Central memory CD8-positive, alpha-beta T cell (primary cell): ENCODE measurements at regions not wholly inside any gene's neighbourhood (a gene's known extent, or its start where the extent isn't known, plus 50 kb on each side); places are given as distances from the start of the nearest gene placed in this dataset.
"Not testable (repeated sequence)": the region's sequence is repeated elsewhere in the genome, so short reads cannot be mapped to it uniquely, and the experiment has no call there.

Experiments
- ATAC-seq: fragments of 150-1000 bp; cut with Tn5 transposase; replicated peaks from 2 replicates; pipeline ENCODE4 v1.10.0; 2022; ENCODE audit warnings: mild to moderate bottlenecking, moderate FRiP score, moderate number of reproducible peaks; ENCODE audit not compliant: poor library complexity, severe bottlenecking; ENCODE audit errors: extremely low read depth
- DNase-seq, 2 donors: peaks; one replicate each; pipeline ENCODE4 v3.0.0; 2021; ENCODE audit warnings: low spot score in 2 of 2
- H3K27ac Mint-ChIP-seq: one replicate; pipeline ENCODE4 v1.8.0; 2022; ENCODE audit warnings: low read depth, mild to moderate bottlenecking, moderate library complexity, mixed read lengths
- H3K27me3 Mint-ChIP-seq: one replicate; pipeline ENCODE4 v1.8.0; 2022; ENCODE audit warnings: mixed read lengths
- H3K36me3 Mint-ChIP-seq: one replicate; pipeline ENCODE4 v1.8.0; 2022; ENCODE audit warnings: mild to moderate bottlenecking, moderate library complexity, mixed read lengths; ENCODE audit not compliant: insufficient read depth
- H3K4me1 Mint-ChIP-seq: one replicate; pipeline ENCODE4 v1.8.0; 2022; ENCODE audit warnings: mixed read lengths
- H3K4me3 Mint-ChIP-seq: one replicate; pipeline ENCODE4 v1.8.0; 2022; ENCODE audit warnings: mild to moderate bottlenecking, moderate library complexity, mixed read lengths
- H3K9me3 Mint-ChIP-seq: one replicate; pipeline ENCODE4 v1.8.0; 2022; ENCODE audit warnings: mixed read lengths

DNA sequence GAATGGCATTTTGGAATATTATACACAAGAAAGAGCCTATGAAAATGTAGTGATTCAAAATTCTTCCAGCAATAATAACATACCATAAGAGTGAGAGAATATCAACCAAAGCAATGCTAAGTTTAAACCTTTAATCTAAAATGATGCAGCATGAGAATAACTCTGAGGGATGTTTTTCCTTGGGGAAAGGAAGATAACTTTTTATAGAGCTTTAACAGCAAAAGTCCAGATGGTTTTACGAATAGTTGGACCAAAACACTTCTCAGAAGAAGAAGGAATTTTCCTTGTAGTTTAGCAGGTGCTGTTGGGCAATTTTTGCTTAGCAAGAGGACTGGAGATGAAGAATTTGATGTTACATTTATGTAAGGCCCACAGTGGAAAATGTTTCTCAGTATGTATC lies 1503.2 kb downstream of the HACE1 start:
- no peak for ATAC-seq
- Mint-ChIP-seq H3K27ac (no peak overlapping the region), H3K4me3 (no peak overlapping the region), H3K9me3 (no peaks in the 10 kb centered on the region), H3K4me1 (no peaks in the 10 kb centered on the region), H3K36me3 (no peaks in the 10 kb centered on the region), H3K27me3 (no peaks in the 10 kb centered on the region)
- DNase-seq = no peak

DNA sequence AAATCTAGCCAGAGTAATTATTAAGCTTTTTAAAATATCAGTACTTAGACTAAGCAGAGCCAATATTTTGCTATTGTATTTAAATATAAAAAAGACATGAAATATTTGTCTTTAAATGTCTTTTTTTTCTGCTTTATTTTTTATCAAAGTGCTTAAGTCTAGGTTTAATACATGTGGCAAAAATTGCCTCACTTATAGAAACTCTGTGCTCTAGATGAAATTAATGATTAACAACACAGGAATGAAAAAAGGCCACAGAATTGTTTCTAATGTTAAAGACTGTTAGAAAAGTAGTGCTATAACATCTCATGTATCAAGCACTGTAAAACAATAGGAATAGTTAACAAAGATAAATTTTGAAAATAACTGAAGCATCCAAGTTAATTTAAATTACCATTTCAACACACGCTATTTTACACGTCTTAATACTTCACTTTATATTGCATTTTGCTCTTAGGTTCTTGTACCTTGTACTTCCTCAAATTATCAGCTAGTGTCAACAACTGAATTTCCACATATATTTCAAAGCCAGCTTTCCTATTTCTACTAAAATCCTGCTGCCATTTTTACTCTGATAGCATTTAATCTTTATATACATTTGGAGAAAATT lies 1515.1 kb downstream of the HACE1 start:
- H3K4me3 Mint-ChIP-seq = no peak overlapping the region
- H3K27ac Mint-ChIP-seq = no peak overlapping the region

GRCh38 chr6:103335412-103335811 lies 1524.3 kb downstream of the HACE1 start:
- DNase-seq (no peak), ATAC-seq (no peak)
- Mint-ChIP-seq H3K9me3 (peaks cover 6% of the 10 kb centered on the region), H3K27me3 (no peaks in the 10 kb centered on the region), H3K36me3 (no peaks in the 10 kb centered on the region), H3K27ac (no peak overlapping the region), H3K4me1 (no peaks in the 10 kb centered on the region), H3K4me3 (no peak overlapping the region)

More for the DNA sequence above, 1515.1 kb downstream of the HACE1 start:
- Mint-ChIP-seq H3K27me3 (no peaks in the 10 kb centered on the region), H3K4me1 (no peaks in the 10 kb centered on the region), H3K9me3 (peaks cover 11% of the 10 kb centered on the region), H3K36me3 (no peaks in the 10 kb centered on the region)
- no peak for ATAC-seq
- DNase-seq = no peak

- Mint-ChIP-seq H3K4me1 (no peaks in the 10 kb centered on the region), H3K36me3 (no peaks in the 10 kb centered on the region), H3K27me3 (no peaks in the 10 kb centered on the region), H3K9me3 (peaks cover 11% of the 10 kb centered on the region), H3K27ac (no peak overlapping the region), H3K4me3 (no peak overlapping the region)
- ATAC-seq = no peak
- DNase-seq = no peak
Measured at GRCh38 chr6:103326760-103327757, 1532.7 kb downstream of the HACE1 start.

DNA sequence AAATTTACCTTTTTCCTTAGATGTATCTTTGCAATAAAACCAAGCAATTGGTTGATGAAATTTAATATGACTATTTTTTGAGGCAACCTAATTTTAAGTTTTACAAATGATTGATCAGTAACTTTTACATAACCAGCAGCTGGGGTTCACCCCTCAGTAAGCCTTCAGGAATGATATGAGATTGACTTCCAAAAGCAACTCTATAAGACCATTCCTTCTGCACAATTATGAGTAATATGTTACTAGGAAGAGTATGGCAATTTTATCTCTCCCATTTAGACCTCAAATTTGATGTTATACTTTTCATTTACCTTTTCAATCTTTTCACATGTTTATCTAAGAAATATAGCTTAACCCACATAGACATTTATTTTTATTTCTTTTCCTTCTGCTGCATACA lies 1546.3 kb downstream of the HACE1 start:
- H3K36me3 Mint-ChIP-seq = no peaks in the 10 kb centered on the region
- H3K9me3 Mint-ChIP-seq = peaks cover 10% of the 10 kb centered on the region
- H3K4me3 Mint-ChIP-seq = no peak overlapping the region
- H3K27me3 Mint-ChIP-seq = no peaks in the 10 kb centered on the region
- no peak overlapping the region for H3K27ac Mint-ChIP-seq
- DNase-seq (no peak), ATAC-seq (no peak)
- no peaks in the 10 kb centered on the region for H3K4me1 Mint-ChIP-seq

DNA sequence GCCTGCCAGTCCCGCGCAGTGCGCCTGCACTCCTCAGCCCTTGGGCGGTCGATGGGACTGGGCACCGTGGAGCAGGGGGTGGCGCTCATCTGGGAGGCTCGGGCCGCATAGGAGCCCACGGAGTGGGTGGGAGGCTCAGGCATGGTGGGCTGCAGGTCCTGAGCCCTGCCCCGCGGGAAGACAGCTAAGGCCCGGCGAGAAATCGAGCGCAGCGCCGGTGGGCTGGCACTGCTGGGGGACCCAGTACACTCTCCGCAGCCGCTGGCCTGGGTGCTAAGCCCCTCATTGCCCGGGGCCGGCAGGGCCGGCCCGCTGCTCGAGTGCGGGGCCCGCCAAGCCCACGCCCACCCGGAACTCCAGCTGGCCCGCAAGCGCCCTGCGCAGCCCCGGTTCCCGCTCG lies 1565.3 kb downstream of the HACE1 start:
- DNase-seq, H3K27me3 Mint-ChIP-seq, H3K27ac Mint-ChIP-seq, H3K4me3 Mint-ChIP-seq, ATAC-seq, H3K36me3 Mint-ChIP-seq, H3K4me1 Mint-ChIP-seq: not testable (repeated sequence)
- peaks cover 15% of the 10 kb centered on the region for H3K9me3 Mint-ChIP-seq

- no peaks in the 10 kb centered on the region for H3K27me3 Mint-ChIP-seq
- ATAC-seq (no peak), DNase-seq (no peak)
- peaks cover 1% of the 10 kb centered on the region for H3K36me3 Mint-ChIP-seq
- no peaks in the 10 kb centered on the region for H3K4me1 Mint-ChIP-seq
- H3K9me3 Mint-ChIP-seq = no peaks in the 10 kb centered on the region
- no peak overlapping the region for H3K4me3 Mint-ChIP-seq
- H3K27ac Mint-ChIP-seq = no peak overlapping the region
Measured at GRCh38 chr6:103284835-103285234, 1574.9 kb downstream of the HACE1 start.

DNA sequence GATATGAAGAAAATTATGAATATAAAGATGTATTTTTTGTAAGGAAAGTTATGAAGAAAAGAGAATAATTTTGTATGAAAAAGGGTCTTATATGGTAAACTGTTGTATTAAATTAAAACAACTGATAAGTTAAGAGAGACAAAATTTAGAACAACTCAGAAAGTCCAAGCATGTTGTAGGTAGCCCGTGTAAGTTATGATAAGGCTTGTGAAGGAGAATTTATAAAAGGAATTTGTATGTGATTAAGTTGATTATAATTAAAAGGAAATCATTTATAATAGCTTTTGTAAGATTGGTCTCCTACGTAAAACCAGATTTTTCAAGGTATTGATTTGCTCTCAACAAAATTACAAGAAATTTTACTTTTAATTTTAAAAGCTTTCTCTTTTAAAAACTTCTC lies 1579.3 kb downstream of the HACE1 start:
- Mint-ChIP-seq H3K9me3 (no peaks in the 10 kb centered on the region), H3K4me1 (no peaks in the 10 kb centered on the region), H3K27ac (no peak overlapping the region), H3K36me3 (peaks cover 1% of the 10 kb centered on the region), H3K4me3 (no peak overlapping the region), H3K27me3 (no peaks in the 10 kb centered on the region)
- no peak for DNase-seq
- no peak for ATAC-seq

DNA sequence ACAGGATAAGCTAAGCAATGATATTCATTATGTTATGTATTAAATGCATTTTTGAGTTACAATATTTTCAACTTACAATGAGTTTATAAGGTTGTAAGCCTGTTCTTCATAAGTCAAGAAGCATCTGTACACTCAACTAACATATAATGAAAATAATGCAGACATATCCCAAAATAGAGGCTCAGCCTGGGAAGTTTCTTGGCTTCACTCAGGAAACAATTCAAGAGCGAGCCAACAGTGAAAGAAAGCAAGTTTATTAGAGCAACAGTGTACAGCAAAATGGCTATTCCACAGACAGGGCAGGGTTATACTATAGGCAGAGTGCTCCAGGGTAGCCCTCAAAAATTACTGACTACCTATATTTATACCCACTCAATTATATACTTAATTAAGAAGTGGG lies 1581.8 kb downstream of the HACE1 start:
- H3K36me3 Mint-ChIP-seq = peaks cover 1% of the 10 kb centered on the region
- ATAC-seq (no peak), DNase-seq (no peak)
- H3K4me3 Mint-ChIP-seq = no peak overlapping the region
- H3K27me3 Mint-ChIP-seq = no peaks in the 10 kb centered on the region
- no peaks in the 10 kb centered on the region for H3K9me3 Mint-ChIP-seq
- H3K4me1 Mint-ChIP-seq = no peaks in the 10 kb centered on the region
- no peak overlapping the region for H3K27ac Mint-ChIP-seq

DNA sequence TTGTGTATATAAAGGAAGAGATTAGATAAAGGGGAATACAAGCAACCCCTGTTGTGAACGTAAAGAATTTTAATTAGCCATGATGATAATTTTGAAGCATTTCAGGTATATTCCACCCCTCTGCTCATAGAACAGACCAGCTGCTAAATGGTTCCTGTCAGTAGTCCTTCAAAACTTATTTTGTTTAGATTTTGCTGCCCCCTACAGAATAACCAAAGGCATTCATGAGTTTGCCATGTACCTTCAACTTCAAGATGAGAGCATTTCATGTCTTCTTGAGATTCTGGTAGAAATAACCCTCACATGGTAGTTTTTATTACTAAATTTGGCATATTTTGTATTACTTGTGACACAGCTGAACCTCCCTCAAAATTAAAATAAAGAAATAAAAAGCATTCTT lies 1586.7 kb downstream of the HACE1 start:
- Mint-ChIP-seq H3K4me3 (no peak overlapping the region), H3K27me3 (no peaks in the 10 kb centered on the region), H3K4me1 (no peaks in the 10 kb centered on the region), H3K36me3 (no peaks in the 10 kb centered on the region), H3K9me3 (peaks cover 10% of the 10 kb centered on the region), H3K27ac (no peak overlapping the region)
- DNase-seq (no peak), ATAC-seq (no peak)

DNA sequence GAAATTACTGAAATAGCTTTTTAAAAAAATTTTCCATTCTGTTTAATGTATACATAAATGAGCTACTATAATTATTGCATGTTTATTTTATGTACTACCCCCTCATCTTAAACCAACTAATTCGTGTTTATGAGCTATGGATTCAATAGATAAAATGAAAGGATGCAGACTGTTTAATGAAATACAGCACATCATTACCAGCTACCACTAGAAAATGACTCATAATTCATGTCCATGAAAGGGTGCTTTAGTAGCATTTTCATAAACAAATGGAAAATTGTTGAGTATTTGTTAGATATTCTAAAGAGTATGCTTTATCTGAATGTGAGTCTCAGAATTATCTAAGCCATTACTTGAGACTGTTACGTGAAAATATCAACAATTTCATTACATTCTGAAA lies 1590.1 kb downstream of the HACE1 start:
- ATAC-seq = no peak
- H3K36me3 Mint-ChIP-seq = no peaks in the 10 kb centered on the region
- H3K27ac Mint-ChIP-seq = no peak overlapping the region
- H3K27me3 Mint-ChIP-seq = no peaks in the 10 kb centered on the region
- no peaks in the 10 kb centered on the region for H3K4me1 Mint-ChIP-seq
- peaks cover 19% of the 10 kb centered on the region for H3K9me3 Mint-ChIP-seq
- no peak for DNase-seq
- no peak overlapping the region for H3K4me3 Mint-ChIP-seq

DNA sequence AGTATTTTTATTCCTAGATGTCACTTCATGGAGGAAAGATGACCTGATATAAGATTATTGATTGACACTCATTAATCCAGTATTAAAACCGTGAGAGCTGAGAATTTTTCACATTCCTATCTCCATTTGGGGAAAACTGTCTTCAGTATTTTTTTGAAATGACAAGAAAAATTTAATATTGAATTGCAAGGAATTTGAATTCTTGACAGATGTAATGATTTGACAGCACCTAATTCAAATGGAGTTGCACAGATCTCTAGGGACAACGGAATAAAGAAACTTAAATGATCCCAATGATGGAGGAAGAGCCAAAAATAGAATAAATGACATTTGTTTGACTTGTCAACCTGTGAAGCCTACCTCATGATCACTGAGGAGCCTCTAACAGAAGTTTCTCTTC lies 1591.4 kb downstream of the HACE1 start:
- no peak for ATAC-seq
- DNase-seq = no peak
- no peaks in the 10 kb centered on the region for H3K27me3 Mint-ChIP-seq
- H3K4me3 Mint-ChIP-seq = no peak overlapping the region
- peaks cover 27% of the 10 kb centered on the region for H3K9me3 Mint-ChIP-seq
- H3K4me1 Mint-ChIP-seq = no peaks in the 10 kb centered on the region
- H3K36me3 Mint-ChIP-seq = no peaks in the 10 kb centered on the region
- no peak overlapping the region for H3K27ac Mint-ChIP-seq

GRCh38 chr6:103264020-103264419 lies 1595.7 kb downstream of the HACE1 start:
- peaks cover 33% of the 10 kb centered on the region for H3K9me3 Mint-ChIP-seq
- H3K27ac Mint-ChIP-seq = no peak overlapping the region
- peak; percentile 10 for ATAC-seq
- no peak for DNase-seq
- H3K27me3 Mint-ChIP-seq = no peaks in the 10 kb centered on the region
- H3K36me3 Mint-ChIP-seq = no peaks in the 10 kb centered on the region
- no peaks in the 10 kb centered on the region for H3K4me1 Mint-ChIP-seq
- H3K4me3 Mint-ChIP-seq = no peak overlapping the region
